ENCODE measurements at regions not wholly inside any gene's neighbourhood (a gene's known extent, or its start where the extent isn't known, plus 50 kb on each side); places are given as distances from the start of the nearest gene placed in this dataset.
A peak's percentile ranks its signal among the peaks of the same experiment; 100 is the strongest.

DNA sequence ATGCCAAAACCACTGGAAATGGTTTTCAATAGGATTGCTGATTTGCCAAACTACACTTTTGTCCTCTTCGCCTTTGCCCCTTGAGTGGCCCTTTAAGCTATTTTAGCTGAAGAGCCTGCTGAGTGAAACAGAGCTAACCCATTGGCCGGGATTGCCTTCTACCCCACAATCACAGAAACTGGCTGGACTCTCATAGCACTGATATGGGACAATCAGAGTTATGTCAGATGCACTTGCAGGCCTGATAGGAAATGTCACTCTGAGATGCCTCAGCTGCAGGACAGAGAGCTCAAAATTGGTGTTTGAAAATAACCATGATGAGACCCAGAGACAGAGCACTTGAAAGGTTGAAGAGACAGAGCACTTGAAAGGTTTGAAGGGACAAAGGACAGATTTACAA is 354.4 kb downstream of the BRINP2 start:
- DNase-seq, result no peak
- ATAC-seq, result no peak
- no peak overlapping the region for H3K4me3 ChIP-seq
- TF ChIP-seq, protein P1, sequence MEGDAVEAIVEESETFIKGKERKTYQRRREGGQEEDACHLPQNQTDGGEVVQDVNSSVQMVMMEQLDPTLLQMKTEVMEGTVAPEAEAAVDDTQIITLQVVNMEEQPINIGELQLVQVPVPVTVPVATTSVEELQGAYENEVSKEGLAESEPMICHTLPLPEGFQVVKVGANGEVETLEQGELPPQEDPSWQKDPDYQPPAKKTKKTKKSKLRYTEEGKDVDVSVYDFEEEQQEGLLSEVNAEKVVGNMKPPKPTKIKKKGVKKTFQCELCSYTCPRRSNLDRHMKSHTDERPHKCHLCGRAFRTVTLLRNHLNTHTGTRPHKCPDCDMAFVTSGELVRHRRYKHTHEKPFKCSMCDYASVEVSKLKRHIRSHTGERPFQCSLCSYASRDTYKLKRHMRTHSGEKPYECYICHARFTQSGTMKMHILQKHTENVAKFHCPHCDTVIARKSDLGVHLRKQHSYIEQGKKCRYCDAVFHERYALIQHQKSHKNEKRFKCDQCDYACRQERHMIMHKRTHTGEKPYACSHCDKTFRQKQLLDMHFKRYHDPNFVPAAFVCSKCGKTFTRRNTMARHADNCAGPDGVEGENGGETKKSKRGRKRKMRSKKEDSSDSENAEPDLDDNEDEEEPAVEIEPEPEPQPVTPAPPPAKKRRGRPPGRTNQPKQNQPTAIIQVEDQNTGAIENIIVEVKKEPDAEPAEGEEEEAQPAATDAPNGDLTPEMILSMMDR (IDR thresholded peaks at IDR 0.05), result no peak
- H3K9me3 ChIP-seq, result no peaks in the 10 kb centered on the region
- no peaks in the 10 kb centered on the region for H3K4me1 ChIP-seq (ENCODE audit: low read depth)
- no peaks in the 10 kb centered on the region for H3K36me3 ChIP-seq (ENCODE audit: low read depth)
- intact Hi-C loops (cut with DNase I, micrococcal nuclease), result no loop called here

DNA sequence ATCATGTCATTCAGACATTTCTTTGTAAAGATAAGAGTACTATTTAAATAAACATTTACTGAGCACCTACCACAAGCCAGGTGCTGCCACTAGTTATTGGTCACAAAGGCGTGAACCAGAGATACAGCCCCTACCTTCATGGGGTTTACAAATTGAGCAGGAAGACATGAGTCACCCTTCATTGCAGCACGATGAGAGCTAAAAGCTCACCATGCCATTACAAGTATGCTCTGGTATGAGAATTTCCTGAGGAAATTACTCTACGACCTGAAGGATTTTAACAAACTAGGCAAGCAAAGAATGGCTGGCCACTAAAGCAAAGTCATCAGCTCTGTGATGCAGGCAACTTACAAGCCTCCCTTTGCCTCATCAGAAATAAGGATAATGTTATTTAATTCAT is 346.8 kb downstream of the BRINP2 start:
- no peak for DNase-seq
- Histone ChIP-seq H3K4me1 (ENCODE audit: low read depth) (no peaks in the 10 kb centered on the region), H3K9me3 (no peaks in the 10 kb centered on the region), H3K36me3 (ENCODE audit: low read depth) (no peaks in the 10 kb centered on the region), H3K4me3 (no peak overlapping the region)
- TF ChIP-seq, protein P1 (IDR thresholded peaks at IDR 0.05), result no peak
- intact Hi-C loops (cut with DNase I, micrococcal nuclease), result no loop called here
- no peak for ATAC-seq

DNA sequence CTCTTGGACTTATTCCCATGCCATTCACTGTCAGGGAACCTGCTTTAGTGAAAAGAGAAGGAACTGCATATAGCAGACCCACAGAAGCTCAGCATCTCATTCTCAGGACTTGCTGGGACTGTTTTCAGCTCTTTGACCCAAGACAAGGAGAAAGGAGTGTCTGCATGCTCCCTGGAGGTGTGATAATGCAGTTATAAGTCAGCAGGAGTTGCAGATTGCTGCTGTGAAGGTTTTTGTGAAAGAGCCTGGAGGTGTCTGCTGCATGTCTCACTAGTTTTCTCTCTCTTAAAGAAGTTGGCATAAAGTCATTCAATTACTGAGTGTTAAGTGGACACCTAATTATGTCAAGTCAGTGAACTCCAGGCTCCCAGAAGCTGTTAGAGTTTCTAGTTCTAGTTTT is 343.4 kb downstream of the BRINP2 start:
- Histone ChIP-seq H3K4me1 (ENCODE audit: low read depth) (no peaks in the 10 kb centered on the region), H3K36me3 (ENCODE audit: low read depth) (no peaks in the 10 kb centered on the region), H3K9me3 (no peaks in the 10 kb centered on the region), H3K4me3 (no peak overlapping the region)
- TF ChIP-seq, protein P1 (IDR thresholded peaks at IDR 0.05), result no peak
- no peak for ATAC-seq
- intact Hi-C loops (cut with DNase I, micrococcal nuclease), result no loop called here
- no peak for DNase-seq

DNA sequence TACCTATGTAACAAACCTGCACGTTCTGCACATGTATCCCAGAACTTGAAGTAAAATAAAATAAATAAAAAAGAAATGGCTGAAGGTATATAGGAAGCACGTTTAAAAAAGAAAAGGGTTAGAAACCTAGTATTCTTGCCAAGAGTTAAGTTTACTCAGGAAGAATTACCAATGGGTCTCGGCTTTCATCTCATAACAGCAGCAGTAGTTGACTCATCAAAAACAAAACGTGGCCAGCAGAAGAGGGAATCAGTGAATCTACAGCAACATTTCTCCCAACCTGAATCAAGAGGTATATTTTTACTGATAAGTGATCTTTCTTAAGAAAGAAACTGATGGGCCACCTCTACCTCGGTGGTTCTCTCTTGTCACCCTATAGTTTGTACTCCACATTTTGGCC is 340.3 kb downstream of the BRINP2 start:
- no peaks in the 10 kb centered on the region for H3K4me1 ChIP-seq (ENCODE audit: low read depth)
- DNase-seq, result no peak
- no peaks in the 10 kb centered on the region for H3K36me3 ChIP-seq (ENCODE audit: low read depth)
- intact Hi-C loops (cut with DNase I, micrococcal nuclease), result no loop called here
- no peak for ATAC-seq
- H3K4me3 ChIP-seq, result no peak overlapping the region
- no peaks in the 10 kb centered on the region for H3K9me3 ChIP-seq
- TF ChIP-seq, protein P1 (IDR thresholded peaks at IDR 0.05), result no peak

DNA sequence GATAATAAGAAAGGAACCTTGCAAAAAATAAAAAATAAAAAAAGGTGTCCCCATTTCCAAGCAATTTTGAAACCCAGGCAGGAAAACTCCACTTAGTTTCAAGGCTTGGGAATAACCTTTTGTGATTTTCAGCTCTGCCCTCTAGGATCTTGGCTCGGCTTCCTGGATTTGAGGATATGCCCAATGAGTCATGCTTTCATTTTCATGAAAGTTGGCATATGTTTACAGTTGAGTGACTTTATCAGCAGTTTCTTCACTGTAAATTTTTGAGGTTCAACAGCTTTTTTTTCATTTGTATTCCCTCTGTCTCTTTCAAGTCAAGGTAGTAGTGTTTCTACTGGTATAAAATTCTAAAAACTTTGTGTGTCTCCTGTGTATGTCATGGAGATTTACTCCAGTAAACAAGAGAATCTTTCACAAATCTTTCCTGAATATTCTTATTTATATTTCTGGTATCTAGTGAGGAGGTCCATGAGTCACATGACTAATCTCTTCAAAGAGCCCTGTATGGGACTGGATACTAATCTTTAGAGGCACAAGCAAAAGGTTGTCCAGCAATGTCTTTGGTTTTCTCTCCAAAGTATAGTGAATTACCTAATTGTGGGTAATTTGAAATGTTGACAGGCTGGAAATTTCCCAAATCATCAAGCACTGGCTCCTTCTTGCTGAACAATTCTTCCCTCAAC is 335.3 kb downstream of the BRINP2 start:
- peak; percentile 43 for ATAC-seq
- DNase-seq, result no peak
- TF ChIP-seq, protein P1 (IDR thresholded peaks at IDR 0.05), result no peak
- intact Hi-C loops (cut with DNase I, micrococcal nuclease), result no loop called here
- Histone ChIP-seq H3K9me3 (no peaks in the 10 kb centered on the region), H3K36me3 (ENCODE audit: low read depth) (no peaks in the 10 kb centered on the region), H3K4me1 (ENCODE audit: low read depth) (no peaks in the 10 kb centered on the region), H3K4me3 (no peak overlapping the region)

DNA sequence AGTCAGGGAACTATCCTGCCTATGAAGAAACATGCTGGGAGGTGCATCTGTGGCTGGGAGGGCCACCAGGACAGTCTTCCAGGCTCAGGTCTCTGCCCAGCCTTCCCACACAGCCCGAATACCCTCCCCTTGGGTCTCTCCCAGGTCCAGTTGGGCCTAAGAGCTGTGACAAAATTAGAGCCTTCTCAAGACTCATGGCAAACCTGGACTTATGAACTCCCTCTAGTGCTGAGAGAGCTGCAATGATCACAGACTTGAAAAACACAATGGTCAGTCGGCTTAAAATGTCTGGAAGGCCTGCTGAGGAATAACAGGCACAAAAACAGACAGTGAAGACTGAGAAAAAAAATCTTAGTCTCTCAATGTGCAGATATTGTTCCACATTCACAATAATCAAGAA is 325.1 kb downstream of the BRINP2 start:
- intact Hi-C loops (cut with DNase I, micrococcal nuclease), result no loop called here
- ATAC-seq (no peak), DNase-seq (no peak)
- TF ChIP-seq, protein P1 (IDR thresholded peaks at IDR 0.05), result no peak
- H3K4me3 ChIP-seq, result no peak overlapping the region
- no peaks in the 10 kb centered on the region for H3K36me3 ChIP-seq (ENCODE audit: low read depth)
- H3K4me1 ChIP-seq (ENCODE audit: low read depth), result no peaks in the 10 kb centered on the region
- no peaks in the 10 kb centered on the region for H3K9me3 ChIP-seq
